Hepatocyte (in vitro differentiated cells): ENCODE measurements at regions not wholly inside any gene's neighbourhood (a gene's known extent, or its start where the extent isn't known, plus 50 kb on each side); places are given as distances from the start of the nearest gene placed in this dataset.

ENCODE experiments used
- CTCF ChIP-seq: fragments of 200-600 bp; sonication (generic); IDR thresholded peaks from 2 replicates; pipeline ENCODE4 v1.5.1; 2016; ENCODE audit warnings: antibody characterized with exemption, mild to moderate bottlenecking; ENCODE audit not compliant: poor library complexity
- EZH2 ChIP-seq: fragments of 200-600 bp; sonication (generic); IDR thresholded peaks from 2 replicates; pipeline ENCODE4 v1.6.1; 2016; ENCODE audit warnings: antibody characterized with exemption, mild to moderate bottlenecking, borderline replicate concordance

GRCh38 chr12:71333418-71333817, 106.2 kb upstream of the LGR5 start:
- TF ChIP-seq CTCF (no peak), EZH2 (no peak)
